ENCODE measurements at regions not wholly inside any gene's neighbourhood (a gene's known extent, or its start where the extent isn't known, plus 50 kb on each side); places are given as distances from the start of the nearest gene placed in this dataset.

GRCh38 chr9:80934095-80934494 is 755.3 kb downstream of the TLE1 start:
- Histone ChIP-seq H3K9ac (ENCODE audit: low read length) (no peak overlapping the region), H4K20me1 (ENCODE audit: low read depth, low read length) (no peaks in the 10 kb centered on the region), H3K79me2 (ENCODE audit: insufficient read depth, low read length) (no peaks in the 10 kb centered on the region), H3F3A (ENCODE audit: insufficient read depth) (no peaks in the 10 kb centered on the region), H3K27ac (ENCODE audit: low read depth, low read length) (no peak overlapping the region), H3K36me3 (ENCODE audit: low read length) (no peaks in the 10 kb centered on the region), H3K27me3 (ENCODE audit: low read length) (no peaks in the 10 kb centered on the region), H3K4me2 (ENCODE audit: low read depth, low read length, poor library complexity, severe bottlenecking) (no peak overlapping the region), H3K9me2 (replicated peaks; ENCODE audit: insufficient read depth, low read length) (no peaks in the 10 kb centered on the region), H3K4me3 (ENCODE audit: insufficient read depth, low read length, poor library complexity, severe bottlenecking) (no peak overlapping the region), H3K9me3 (ENCODE audit: insufficient read depth, low read length) (no peaks in the 10 kb centered on the region), H2AFZ (ENCODE audit: low read depth, low read length, severe bottlenecking) (no peak overlapping the region)
- TF ChIP-seq EZH2phosphoT487 (conservative IDR thresholded peaks at IDR 0.05; ENCODE audit: low read length): no peak

DNA sequence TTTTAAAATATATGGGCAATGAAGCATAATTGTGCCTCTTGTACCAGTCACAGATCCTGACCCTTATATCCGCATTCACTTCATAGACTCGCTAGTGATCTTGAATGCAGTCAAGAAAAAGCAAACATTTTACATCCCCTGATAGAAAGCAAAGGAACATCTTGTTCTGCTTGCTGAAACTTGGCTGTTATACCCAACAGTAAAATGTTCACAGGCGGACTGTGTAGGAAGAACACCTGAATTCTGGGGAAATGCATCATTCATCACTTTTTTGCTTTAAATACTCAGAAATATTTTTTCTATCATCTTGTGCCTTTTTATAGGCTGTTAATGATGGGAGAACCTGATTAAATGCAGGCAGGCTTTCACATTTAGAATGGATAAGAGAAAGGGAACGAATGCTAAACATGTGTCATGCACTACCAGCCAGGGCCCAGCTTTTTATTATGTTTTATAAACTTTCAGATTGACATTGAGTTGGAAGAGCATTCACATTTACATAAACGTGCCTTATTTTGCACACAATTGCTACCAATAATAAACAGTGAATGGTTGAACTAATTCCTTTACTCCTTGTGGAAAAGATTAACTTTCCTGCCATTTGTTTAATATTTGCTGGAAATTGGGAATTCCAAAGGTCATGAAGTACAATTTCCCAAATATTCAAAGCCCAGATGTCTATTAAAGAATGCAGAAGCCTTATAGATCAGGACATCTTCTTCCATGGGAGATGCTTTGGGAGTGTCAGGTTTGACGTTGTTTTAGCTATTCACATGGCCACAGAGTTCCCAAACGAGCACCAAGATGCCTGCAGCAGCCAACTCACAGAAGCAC is 756.2 kb downstream of the TLE1 start:
- Histone ChIP-seq H3F3A (ENCODE audit: insufficient read depth) (no peaks in the 10 kb centered on the region), H3K27me3 (ENCODE audit: low read length) (no peaks in the 10 kb centered on the region), H3K4me2 (ENCODE audit: low read depth, low read length, poor library complexity, severe bottlenecking) (no peak overlapping the region), H3K4me3 (ENCODE audit: insufficient read depth, low read length, poor library complexity, severe bottlenecking) (no peak overlapping the region), H3K9ac (ENCODE audit: low read length) (no peak overlapping the region), H2AFZ (ENCODE audit: low read depth, low read length, severe bottlenecking) (no peak overlapping the region), H3K79me2 (ENCODE audit: insufficient read depth, low read length) (no peaks in the 10 kb centered on the region), H3K9me3 (ENCODE audit: insufficient read depth, low read length) (no peaks in the 10 kb centered on the region), H3K36me3 (ENCODE audit: low read length) (no peaks in the 10 kb centered on the region), H3K27ac (ENCODE audit: low read depth, low read length) (no peak overlapping the region), H4K20me1 (ENCODE audit: low read depth, low read length) (no peaks in the 10 kb centered on the region), H3K9me2 (replicated peaks; ENCODE audit: insufficient read depth, low read length) (no peaks in the 10 kb centered on the region)
- TF ChIP-seq CTCF (IDR thresholded peaks at IDR 0.05; ENCODE audit: insufficient read depth, low read length, poor library complexity, severe bottlenecking) (no peak), EZH2phosphoT487 (conservative IDR thresholded peaks at IDR 0.05; ENCODE audit: low read length) (no peak)

GRCh38 chr9:80932181-80932580 is 757.2 kb downstream of the TLE1 start:
- Histone ChIP-seq H3F3A (ENCODE audit: insufficient read depth) (no peaks in the 10 kb centered on the region), H3K4me2 (ENCODE audit: low read depth, low read length, poor library complexity, severe bottlenecking) (no peak overlapping the region), H4K20me1 (ENCODE audit: low read depth, low read length) (no peaks in the 10 kb centered on the region), H3K36me3 (ENCODE audit: low read length) (no peaks in the 10 kb centered on the region), H2AFZ (ENCODE audit: low read depth, low read length, severe bottlenecking) (no peak overlapping the region), H3K27ac (ENCODE audit: low read depth, low read length) (no peak overlapping the region), H3K27me3 (ENCODE audit: low read length) (no peaks in the 10 kb centered on the region), H3K9me2 (replicated peaks; ENCODE audit: insufficient read depth, low read length) (no peaks in the 10 kb centered on the region), H3K9ac (ENCODE audit: low read length) (no peak overlapping the region), H3K4me3 (ENCODE audit: insufficient read depth, low read length, poor library complexity, severe bottlenecking) (no peak overlapping the region), H3K79me2 (ENCODE audit: insufficient read depth, low read length) (no peaks in the 10 kb centered on the region), H3K9me3 (ENCODE audit: insufficient read depth, low read length) (no peaks in the 10 kb centered on the region)
- TF ChIP-seq EZH2phosphoT487 (conservative IDR thresholded peaks at IDR 0.05; ENCODE audit: low read length) (no peak), CTCF (IDR thresholded peaks at IDR 0.05; ENCODE audit: insufficient read depth, low read length, poor library complexity, severe bottlenecking) (no peak)

GRCh38 chr9:80931163-80931562 is 758.2 kb downstream of the TLE1 start:
- Histone ChIP-seq H3K9me2 (replicated peaks; ENCODE audit: insufficient read depth, low read length) (no peaks in the 10 kb centered on the region), H3K9me3 (ENCODE audit: insufficient read depth, low read length) (no peaks in the 10 kb centered on the region), H4K20me1 (ENCODE audit: low read depth, low read length) (no peaks in the 10 kb centered on the region)

More at GRCh38 chr9:80931163-80931562, 758.2 kb downstream of the TLE1 start:
- H3K79me2 ChIP-seq (ENCODE audit: insufficient read depth, low read length): no peaks in the 10 kb centered on the region
- no peaks in the 10 kb centered on the region for H3K36me3 ChIP-seq (ENCODE audit: low read length)
- H3K27me3 ChIP-seq (ENCODE audit: low read length): no peaks in the 10 kb centered on the region
- H2AFZ ChIP-seq (ENCODE audit: low read depth, low read length, severe bottlenecking): no peak overlapping the region
- H3K4me2 ChIP-seq (ENCODE audit: low read depth, low read length, poor library complexity, severe bottlenecking): no peak overlapping the region
- TF ChIP-seq CTCF (IDR thresholded peaks at IDR 0.05; ENCODE audit: insufficient read depth, low read length, poor library complexity, severe bottlenecking) (no peak), EZH2phosphoT487 (conservative IDR thresholded peaks at IDR 0.05; ENCODE audit: low read length) (no peak)
- H3F3A ChIP-seq (ENCODE audit: insufficient read depth): no peaks in the 10 kb centered on the region
- H3K27ac ChIP-seq (ENCODE audit: low read depth, low read length): no peak overlapping the region
- H3K4me3 ChIP-seq (ENCODE audit: insufficient read depth, low read length, poor library complexity, severe bottlenecking): no peak overlapping the region
- no peak overlapping the region for H3K9ac ChIP-seq (ENCODE audit: low read length)
